ENCODE measurements at regions not wholly inside any gene's neighbourhood (a gene's known extent, or its start where the extent isn't known, plus 50 kb on each side); places are given as distances from the start of the nearest gene placed in this dataset.

DNA sequence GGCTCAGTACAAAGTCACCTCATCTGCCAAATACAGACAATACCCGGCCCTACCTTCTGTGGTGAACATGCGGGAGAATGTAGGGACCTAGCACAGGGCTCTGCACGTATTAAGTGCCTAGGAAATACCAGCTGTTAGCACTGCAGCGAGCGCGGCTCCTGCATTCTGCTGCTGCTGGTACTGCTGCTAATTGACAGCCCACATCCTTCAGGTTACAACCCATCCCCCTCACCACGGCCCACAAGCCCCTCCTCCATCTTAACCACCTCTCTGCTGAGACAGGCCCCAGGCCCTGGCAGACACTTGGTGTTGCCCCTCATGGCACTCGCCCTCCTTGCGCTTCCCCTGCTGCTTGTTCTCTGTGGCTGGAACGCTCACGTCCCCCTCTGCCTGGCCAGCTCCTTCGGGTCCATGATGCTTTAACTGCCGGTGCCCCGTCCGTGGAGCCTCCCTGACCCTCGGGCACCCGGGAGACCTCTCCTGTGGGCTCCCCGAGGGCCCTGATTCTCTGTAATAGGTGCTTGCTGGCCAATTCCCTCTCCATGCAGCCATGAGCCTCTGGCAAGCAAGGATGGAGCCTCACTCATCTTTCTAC lies 53.3 kb upstream of the LOXL4 start:
- TF ChIP-seq, protein P1, sequence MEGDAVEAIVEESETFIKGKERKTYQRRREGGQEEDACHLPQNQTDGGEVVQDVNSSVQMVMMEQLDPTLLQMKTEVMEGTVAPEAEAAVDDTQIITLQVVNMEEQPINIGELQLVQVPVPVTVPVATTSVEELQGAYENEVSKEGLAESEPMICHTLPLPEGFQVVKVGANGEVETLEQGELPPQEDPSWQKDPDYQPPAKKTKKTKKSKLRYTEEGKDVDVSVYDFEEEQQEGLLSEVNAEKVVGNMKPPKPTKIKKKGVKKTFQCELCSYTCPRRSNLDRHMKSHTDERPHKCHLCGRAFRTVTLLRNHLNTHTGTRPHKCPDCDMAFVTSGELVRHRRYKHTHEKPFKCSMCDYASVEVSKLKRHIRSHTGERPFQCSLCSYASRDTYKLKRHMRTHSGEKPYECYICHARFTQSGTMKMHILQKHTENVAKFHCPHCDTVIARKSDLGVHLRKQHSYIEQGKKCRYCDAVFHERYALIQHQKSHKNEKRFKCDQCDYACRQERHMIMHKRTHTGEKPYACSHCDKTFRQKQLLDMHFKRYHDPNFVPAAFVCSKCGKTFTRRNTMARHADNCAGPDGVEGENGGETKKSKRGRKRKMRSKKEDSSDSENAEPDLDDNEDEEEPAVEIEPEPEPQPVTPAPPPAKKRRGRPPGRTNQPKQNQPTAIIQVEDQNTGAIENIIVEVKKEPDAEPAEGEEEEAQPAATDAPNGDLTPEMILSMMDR (IDR thresholded peaks at IDR 0.05; ENCODE audit: low read length) = no peak
- TF ChIP-seq EZH2 (IDR thresholded peaks at IDR 0.05; ENCODE audit: borderline replicate concordance, low read length) = no peak
